ENCODE measurements at regions not wholly inside any gene's neighbourhood (a gene's known extent, or its start where the extent isn't known, plus 50 kb on each side); places are given as distances from the start of the nearest gene placed in this dataset.

DNA sequence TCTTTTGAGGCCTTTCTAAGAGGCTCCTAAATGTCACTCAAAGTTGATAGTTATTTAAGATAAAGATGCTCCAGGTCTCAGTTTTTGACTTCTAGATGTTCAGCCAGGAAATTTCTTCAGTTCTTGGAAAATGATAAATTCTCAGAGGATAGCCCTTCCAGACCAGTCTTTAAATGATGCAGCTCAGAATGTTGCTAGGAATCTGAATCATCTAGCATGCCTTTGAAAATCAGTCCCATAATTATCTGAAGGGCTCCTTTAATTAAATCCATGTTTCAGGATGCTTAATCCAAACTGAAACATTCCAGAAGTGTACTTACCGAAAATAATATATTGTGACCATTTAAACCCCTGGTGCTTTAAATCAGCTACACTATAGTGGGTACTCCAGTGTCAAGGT is 107.5 kb upstream of the FBN2 start:
- no peaks in the 10 kb centered on the region for H3K9me3 ChIP-seq
- no peak overlapping the region for H3K4me3 ChIP-seq (ENCODE audit: low read depth, low read length)
- POLR2A ChIA-PET = no interaction called here
- no peaks in the 10 kb centered on the region for H3K9me3 Mint-ChIP-seq (ENCODE audit: unreplicated experiment)
- TF ChIP-seq, protein P1, sequence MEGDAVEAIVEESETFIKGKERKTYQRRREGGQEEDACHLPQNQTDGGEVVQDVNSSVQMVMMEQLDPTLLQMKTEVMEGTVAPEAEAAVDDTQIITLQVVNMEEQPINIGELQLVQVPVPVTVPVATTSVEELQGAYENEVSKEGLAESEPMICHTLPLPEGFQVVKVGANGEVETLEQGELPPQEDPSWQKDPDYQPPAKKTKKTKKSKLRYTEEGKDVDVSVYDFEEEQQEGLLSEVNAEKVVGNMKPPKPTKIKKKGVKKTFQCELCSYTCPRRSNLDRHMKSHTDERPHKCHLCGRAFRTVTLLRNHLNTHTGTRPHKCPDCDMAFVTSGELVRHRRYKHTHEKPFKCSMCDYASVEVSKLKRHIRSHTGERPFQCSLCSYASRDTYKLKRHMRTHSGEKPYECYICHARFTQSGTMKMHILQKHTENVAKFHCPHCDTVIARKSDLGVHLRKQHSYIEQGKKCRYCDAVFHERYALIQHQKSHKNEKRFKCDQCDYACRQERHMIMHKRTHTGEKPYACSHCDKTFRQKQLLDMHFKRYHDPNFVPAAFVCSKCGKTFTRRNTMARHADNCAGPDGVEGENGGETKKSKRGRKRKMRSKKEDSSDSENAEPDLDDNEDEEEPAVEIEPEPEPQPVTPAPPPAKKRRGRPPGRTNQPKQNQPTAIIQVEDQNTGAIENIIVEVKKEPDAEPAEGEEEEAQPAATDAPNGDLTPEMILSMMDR (IDR thresholded peaks at IDR 0.05; ENCODE audit: insufficient read depth in 1 of 2, low read depth in 1 of 2, low read length in 1 of 2, severe bottlenecking in 1 of 2, unreplicated experiment in 1 of 2) = no peak
- CTCF ChIA-PET = no interaction called here
- no peaks in the 10 kb centered on the region for H3K27me3 ChIP-seq (replicated peaks; ENCODE audit: control insufficient read depth, insufficient read depth, low read length)
- H3K4me1 Mint-ChIP-seq (ENCODE audit: low read depth, unreplicated experiment) = no peaks in the 10 kb centered on the region
- no TSS peak for BruUV-seq (replicated peaks)
- no peaks in the 10 kb centered on the region for H3K36me3 Mint-ChIP-seq (ENCODE audit: insufficient read depth, unreplicated experiment)
- no peak overlapping the region for H3K27ac Mint-ChIP-seq (ENCODE audit: unreplicated experiment)
- peaks cover 3% of the 10 kb centered on the region for H3K27me3 Mint-ChIP-seq (ENCODE audit: insufficient read depth, unreplicated experiment)
- no peak overlapping the region for H3K4me3 Mint-ChIP-seq (ENCODE audit: unreplicated experiment)
- intact Hi-C loops (cut with micrococcal nuclease; ENCODE audit: unreplicated experiment) = no loop called here
- no peaks in the 10 kb centered on the region for H3K36me3 ChIP-seq (ENCODE audit: control insufficient read depth, insufficient read depth, low read length)
- DNase-seq = no peak
- H3K4me1 ChIP-seq = no peaks in the 10 kb centered on the region

DNA sequence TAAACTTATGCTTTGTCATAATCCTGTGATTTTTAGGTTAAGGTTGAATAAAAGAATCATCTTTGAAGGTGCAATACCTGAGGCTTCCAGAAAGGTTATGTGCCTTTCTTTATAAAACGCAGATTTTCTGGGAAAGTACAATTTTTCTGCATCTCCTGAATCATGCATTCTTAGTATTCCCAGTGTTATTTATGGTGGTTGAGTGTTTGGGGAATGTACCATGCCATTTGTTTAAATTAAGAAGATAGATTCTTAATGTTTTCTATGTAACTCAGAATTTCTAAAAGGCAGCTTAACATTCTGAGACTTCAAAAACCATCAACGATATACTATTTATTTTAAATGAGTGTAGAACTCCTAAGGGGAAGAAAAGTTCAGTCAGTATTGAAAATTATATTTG is 108.1 kb upstream of the FBN2 start:
- no peaks in the 10 kb centered on the region for H3K9me3 Mint-ChIP-seq (ENCODE audit: unreplicated experiment)
- no peak overlapping the region for H3K4me3 Mint-ChIP-seq (ENCODE audit: unreplicated experiment)
- Histone ChIP-seq H3K27me3 (replicated peaks; ENCODE audit: control insufficient read depth, insufficient read depth, low read length) (no peaks in the 10 kb centered on the region), H3K9me3 (no peaks in the 10 kb centered on the region), H3K4me1 (no peaks in the 10 kb centered on the region), H3K36me3 (ENCODE audit: control insufficient read depth, insufficient read depth, low read length) (no peaks in the 10 kb centered on the region), H3K4me3 (ENCODE audit: low read depth, low read length) (no peak overlapping the region)
- CTCF ChIA-PET = no interaction called here
- DNase-seq = no peak
- no TSS peak for BruUV-seq (replicated peaks)
- H3K4me1 Mint-ChIP-seq (ENCODE audit: low read depth, unreplicated experiment) = no peaks in the 10 kb centered on the region
- peaks cover 3% of the 10 kb centered on the region for H3K27me3 Mint-ChIP-seq (ENCODE audit: insufficient read depth, unreplicated experiment)
- POLR2A ChIA-PET = no interaction called here
- H3K36me3 Mint-ChIP-seq (ENCODE audit: insufficient read depth, unreplicated experiment) = no peaks in the 10 kb centered on the region
- TF ChIP-seq, protein P1 (IDR thresholded peaks at IDR 0.05; ENCODE audit: insufficient read depth in 1 of 2, low read depth in 1 of 2, low read length in 1 of 2, severe bottlenecking in 1 of 2, unreplicated experiment in 1 of 2) = no peak
- no peak overlapping the region for H3K27ac Mint-ChIP-seq (ENCODE audit: unreplicated experiment)
- intact Hi-C loops (cut with micrococcal nuclease; ENCODE audit: unreplicated experiment) = no loop called here

DNA sequence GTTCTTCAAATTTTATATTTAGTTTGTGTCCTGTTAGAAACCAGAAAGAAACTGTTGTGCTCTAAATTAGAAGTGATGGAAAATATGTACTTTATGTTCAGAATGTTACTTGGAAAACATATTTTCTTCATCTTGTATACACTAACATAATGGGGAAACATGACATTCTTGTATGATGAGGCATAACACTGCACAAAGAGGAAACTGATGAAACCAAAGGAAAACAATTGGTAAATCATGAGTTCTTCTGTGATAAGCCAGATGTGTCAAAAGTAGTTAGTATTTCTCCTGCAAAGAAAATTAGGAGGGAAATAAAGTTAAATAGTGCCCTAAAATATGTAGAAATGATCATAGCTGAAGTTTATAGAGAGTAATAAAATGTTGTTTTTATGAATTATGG is 111.1 kb upstream of the FBN2 start:
- Histone ChIP-seq H3K4me3 (ENCODE audit: low read depth, low read length) (no peak overlapping the region), H3K27me3 (replicated peaks; ENCODE audit: control insufficient read depth, insufficient read depth, low read length) (no peaks in the 10 kb centered on the region), H3K4me1 (no peaks in the 10 kb centered on the region), H3K36me3 (ENCODE audit: control insufficient read depth, insufficient read depth, low read length) (no peaks in the 10 kb centered on the region), H3K9me3 (no peaks in the 10 kb centered on the region)
- H3K27me3 Mint-ChIP-seq (ENCODE audit: insufficient read depth, unreplicated experiment) = no peaks in the 10 kb centered on the region
- no peaks in the 10 kb centered on the region for H3K36me3 Mint-ChIP-seq (ENCODE audit: insufficient read depth, unreplicated experiment)
- no peak overlapping the region for H3K4me3 Mint-ChIP-seq (ENCODE audit: unreplicated experiment)
- peaks cover 2% of the 10 kb centered on the region for H3K9me3 Mint-ChIP-seq (ENCODE audit: unreplicated experiment)
- CTCF ChIA-PET = no interaction called here
- POLR2A ChIA-PET = no interaction called here
- TF ChIP-seq, protein P1 (IDR thresholded peaks at IDR 0.05; ENCODE audit: insufficient read depth in 1 of 2, low read depth in 1 of 2, low read length in 1 of 2, severe bottlenecking in 1 of 2, unreplicated experiment in 1 of 2) = no peak
- DNase-seq = no peak
- intact Hi-C loops (cut with micrococcal nuclease; ENCODE audit: unreplicated experiment) = no loop called here
- no peaks in the 10 kb centered on the region for H3K4me1 Mint-ChIP-seq (ENCODE audit: low read depth, unreplicated experiment)
- H3K27ac Mint-ChIP-seq (ENCODE audit: unreplicated experiment) = no peak overlapping the region
- BruUV-seq (replicated peaks) = no TSS peak
